GM21528 (cell line): ENCODE measurements at regions not wholly inside any gene's neighbourhood (a gene's known extent, or its start where the extent isn't known, plus 50 kb on each side); places are given as distances from the start of the nearest gene placed in this dataset.

ENCODE experiments used
- ATAC-seq: cut with Tn5 transposase; IDR thresholded peaks from one replicate; pipeline ENCODE4 v1.9.1; 2021; ENCODE audit warnings: mild to moderate bottlenecking, moderate library complexity; ENCODE audit not compliant: unreplicated experiment, low FRiP score

- ATAC-seq, result no peak
Observed at GRCh38 chr12:76702946-76703345, 61.0 kb upstream of the ZDHHC17 start.

GRCh38 chr12:76704693-76705092, 59.2 kb upstream of the ZDHHC17 start:
- no peak for ATAC-seq

DNA sequence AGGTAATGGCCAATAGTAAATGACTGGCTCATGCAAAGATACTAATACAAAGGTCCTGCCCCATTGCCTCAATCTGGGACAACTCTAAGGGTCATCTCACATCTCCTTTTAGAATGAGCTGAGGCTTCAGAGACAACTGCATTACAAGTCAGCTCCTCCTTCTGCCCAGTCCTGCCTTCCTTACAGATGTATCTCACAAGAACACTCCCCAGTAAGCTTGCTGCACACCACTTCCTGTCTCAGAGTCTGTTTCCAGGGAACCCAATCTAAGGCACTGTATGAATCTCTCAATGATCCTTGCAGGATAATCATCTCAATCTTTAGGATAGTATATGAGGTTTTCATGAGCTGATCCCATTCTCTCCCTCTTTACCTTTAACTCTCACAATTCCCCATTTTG, 57.8 kb upstream of the ZDHHC17 start:
- ATAC-seq, result no peak

DNA sequence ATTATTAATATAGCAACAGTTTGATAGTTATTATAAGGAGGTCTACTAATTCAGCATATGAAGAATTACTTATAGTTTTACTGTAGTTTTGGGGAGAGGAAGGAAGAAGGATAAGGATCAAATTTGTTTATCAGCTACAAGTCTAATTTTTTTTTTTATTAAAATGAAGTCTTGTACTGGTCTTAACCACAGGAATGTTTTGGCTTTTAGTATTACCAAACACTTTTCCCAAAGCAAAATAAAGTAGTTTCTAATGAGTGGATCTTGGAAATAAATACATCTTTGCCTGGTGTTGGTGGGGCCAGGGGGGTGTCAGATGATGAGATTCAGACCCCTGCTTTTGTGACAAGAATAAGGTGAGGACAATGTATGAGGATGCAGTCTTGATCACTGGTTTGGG, 57.2 kb upstream of the ZDHHC17 start:
- ATAC-seq, result no peak

DNA sequence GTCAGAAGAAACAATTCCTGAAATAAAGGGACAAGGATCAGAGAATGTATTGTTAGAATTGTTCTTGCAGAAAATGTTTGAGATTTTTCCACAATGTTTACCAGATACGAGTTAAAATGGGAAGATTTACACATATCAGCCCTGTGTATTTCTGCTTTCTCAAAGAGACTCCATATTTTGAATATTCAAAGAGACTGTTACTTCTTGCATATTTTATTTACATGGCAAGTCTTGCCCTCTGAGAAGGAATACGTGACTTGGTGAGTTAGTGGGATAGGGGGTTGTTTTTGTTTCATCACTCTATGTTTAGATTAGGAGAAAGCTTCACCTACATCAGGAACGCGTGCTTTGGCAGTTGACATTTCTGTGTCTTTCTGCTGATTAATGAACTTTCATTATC, 56.1 kb upstream of the ZDHHC17 start:
- no peak for ATAC-seq

GRCh38 chr12:76708296-76708695, 55.6 kb upstream of the ZDHHC17 start:
- no peak for ATAC-seq

GRCh38 chr12:76711241-76711640, 52.7 kb upstream of the ZDHHC17 start:
- ATAC-seq, result no peak

GRCh38 chr12:76713130-76713529, 50.8 kb upstream of the ZDHHC17 start:
- ATAC-seq, result no peak

- no peak for ATAC-seq
Observed at GRCh38 chr12:76713986-76714385, 49.9 kb upstream of the ZDHHC17 start.
